ENCODE measurements at regions not wholly inside any gene's neighbourhood (a gene's known extent, or its start where the extent isn't known, plus 50 kb on each side); places are given as distances from the start of the nearest gene placed in this dataset.
A peak's percentile ranks its signal among the peaks of the same experiment; 100 is the strongest.

GRCh38 chr6:40325041-40325440 is 262.1 kb downstream of the LRFN2 start:
- Histone ChIP-seq H3K4me2 (ENCODE audit: insufficient read depth, low read length) (no peak overlapping the region), H3K27ac (ENCODE audit: low read depth, low read length) (no peak overlapping the region), H3K4me3 (ENCODE audit: insufficient read depth, low read length) (no peak overlapping the region), H3K79me2 (ENCODE audit: insufficient read depth, low read length) (no peaks in the 10 kb centered on the region), H2AFZ (ENCODE audit: low read length) (no peak overlapping the region), H3K27me3 (ENCODE audit: insufficient read depth, low read length) (no peaks in the 10 kb centered on the region), H3K36me3 (ENCODE audit: insufficient read depth, low read length) (no peaks in the 10 kb centered on the region), H3K4me1 (ENCODE audit: insufficient read depth, low read length) (no peaks in the 10 kb centered on the region), H3K9me3 (ENCODE audit: low read depth, low read length) (no peaks in the 10 kb centered on the region), H4K20me1 (ENCODE audit: insufficient read depth, low read length) (no peaks in the 10 kb centered on the region)
- no peak for TF ChIP-seq CTCF (IDR thresholded peaks at IDR 0.05; ENCODE audit: extremely low read depth, low read depth, low read length)
- DNase-seq (ENCODE audit: insufficient read length, low spot score, missing footprints), result peak; percentile 50

- Histone ChIP-seq H4K20me1 (ENCODE audit: insufficient read depth, low read length) (no peaks in the 10 kb centered on the region), H3K9me3 (ENCODE audit: low read depth, low read length) (no peaks in the 10 kb centered on the region), H2AFZ (ENCODE audit: low read length) (no peak overlapping the region), H3K36me3 (ENCODE audit: insufficient read depth, low read length) (no peaks in the 10 kb centered on the region), H3K27me3 (ENCODE audit: insufficient read depth, low read length) (no peaks in the 10 kb centered on the region), H3K27ac (ENCODE audit: low read depth, low read length) (no peak overlapping the region), H3K79me2 (ENCODE audit: insufficient read depth, low read length) (no peaks in the 10 kb centered on the region), H3K4me3 (ENCODE audit: insufficient read depth, low read length) (no peak overlapping the region), H3K4me1 (ENCODE audit: insufficient read depth, low read length) (no peaks in the 10 kb centered on the region), H3K4me2 (ENCODE audit: insufficient read depth, low read length) (no peak overlapping the region)
- DNase-seq (ENCODE audit: insufficient read length, low spot score, missing footprints), result peak; percentile 32
- TF ChIP-seq CTCF (IDR thresholded peaks at IDR 0.05; ENCODE audit: extremely low read depth, low read depth, low read length), result no peak
Observed at GRCh38 chr6:40323881-40324634, 263.1 kb downstream of the LRFN2 start.

GRCh38 chr6:40322336-40322735 is 264.8 kb downstream of the LRFN2 start:
- no peaks in the 10 kb centered on the region for H3K27me3 ChIP-seq (ENCODE audit: insufficient read depth, low read length)
- no peak for TF ChIP-seq CTCF (IDR thresholded peaks at IDR 0.05; ENCODE audit: extremely low read depth, low read depth, low read length)
- no peak overlapping the region for H2AFZ ChIP-seq (ENCODE audit: low read length)
- H3K4me3 ChIP-seq (ENCODE audit: insufficient read depth, low read length), result no peak overlapping the region
- no peak overlapping the region for H3K27ac ChIP-seq (ENCODE audit: low read depth, low read length)
- no peak overlapping the region for H3K4me2 ChIP-seq (ENCODE audit: insufficient read depth, low read length)
- H3K4me1 ChIP-seq (ENCODE audit: insufficient read depth, low read length), result no peaks in the 10 kb centered on the region
- H3K36me3 ChIP-seq (ENCODE audit: insufficient read depth, low read length), result no peaks in the 10 kb centered on the region
- peak; percentile 21 for DNase-seq (ENCODE audit: insufficient read length, low spot score, missing footprints)
- H3K79me2 ChIP-seq (ENCODE audit: insufficient read depth, low read length), result no peaks in the 10 kb centered on the region
- H4K20me1 ChIP-seq (ENCODE audit: insufficient read depth, low read length), result no peaks in the 10 kb centered on the region
- no peaks in the 10 kb centered on the region for H3K9me3 ChIP-seq (ENCODE audit: low read depth, low read length)

GRCh38 chr6:40321616-40322015 is 265.5 kb downstream of the LRFN2 start:
- H3K36me3 ChIP-seq (ENCODE audit: insufficient read depth, low read length), result no peaks in the 10 kb centered on the region
- H3K27ac ChIP-seq (ENCODE audit: low read depth, low read length), result no peak overlapping the region
- no peak for TF ChIP-seq CTCF (IDR thresholded peaks at IDR 0.05; ENCODE audit: extremely low read depth, low read depth, low read length)
- peak; percentile 6 for DNase-seq (ENCODE audit: insufficient read length, low spot score, missing footprints)
- H3K79me2 ChIP-seq (ENCODE audit: insufficient read depth, low read length), result no peaks in the 10 kb centered on the region
- no peak overlapping the region for H3K4me2 ChIP-seq (ENCODE audit: insufficient read depth, low read length)
- no peak overlapping the region for H2AFZ ChIP-seq (ENCODE audit: low read length)
- no peaks in the 10 kb centered on the region for H3K9me3 ChIP-seq (ENCODE audit: low read depth, low read length)
- no peaks in the 10 kb centered on the region for H3K27me3 ChIP-seq (ENCODE audit: insufficient read depth, low read length)
- no peaks in the 10 kb centered on the region for H4K20me1 ChIP-seq (ENCODE audit: insufficient read depth, low read length)
- no peak overlapping the region for H3K4me3 ChIP-seq (ENCODE audit: insufficient read depth, low read length)
- H3K4me1 ChIP-seq (ENCODE audit: insufficient read depth, low read length), result no peaks in the 10 kb centered on the region
